Calu3 (cell line): ENCODE measurements at regions not wholly inside any gene's neighbourhood (a gene's known extent, or its start where the extent isn't known, plus 50 kb on each side); places are given as distances from the start of the nearest gene placed in this dataset.

Experiments used
- BruUV-seq: library from RNA; stranded (reverse); fragments of 400-500 nt; replicated peaks from 2 replicates; lab custom pipeline; 2021; lab: Mats Ljungman, UMichigan
- CTCF ChIA-PET: fragments of 300-600 bp; sonication (Branson Sonifier 250); formaldehyde crosslinking; loops from one replicate; lab custom pipeline; 2022; ENCODE audit warnings: antibody characterized with exemption; lab: Charles Lee
- DNase-seq: peaks from one replicate; pipeline ENCODE4 v3.0.0; 2022
- H3K27ac Mint-ChIP-seq: one replicate; pipeline ENCODE4 v1.8.0; 2022; ENCODE audit warnings: mixed read lengths; ENCODE audit not compliant: unreplicated experiment
- H3K27me3 Mint-ChIP-seq: one replicate; pipeline ENCODE4 v1.8.0; 2022; ENCODE audit warnings: mixed read lengths; ENCODE audit not compliant: unreplicated experiment
- H3K36me3 Mint-ChIP-seq: one replicate; pipeline ENCODE4 v1.8.0; 2022; ENCODE audit warnings: mild to moderate bottlenecking, moderate library complexity, mixed read lengths; ENCODE audit not compliant: insufficient read depth, unreplicated experiment
- H3K4me1 Mint-ChIP-seq: one replicate; pipeline ENCODE4 v1.8.0; 2022; ENCODE audit warnings: mild to moderate bottlenecking, low read depth, mixed read lengths; ENCODE audit not compliant: unreplicated experiment
- H3K4me3 Mint-ChIP-seq: one replicate; pipeline ENCODE4 v1.8.0; 2022; ENCODE audit warnings: mild to moderate bottlenecking, low read depth, moderate library complexity, mixed read lengths; ENCODE audit not compliant: unreplicated experiment
- H3K9me3 Mint-ChIP-seq: one replicate; pipeline ENCODE4 v1.8.0; 2022; ENCODE audit warnings: low read depth, mixed read lengths; ENCODE audit not compliant: unreplicated experiment
- intact Hi-C: fragments of 100-400 bp; cut with micrococcal nuclease; formaldehyde crosslinking; loops from one replicate; pipeline ENCODE4 v1.10.0; 2022; ENCODE audit not compliant: unreplicated experiment
- TF ChIP-seq, protein P1 (sequence below): fragments of 200-600 bp; IDR thresholded peaks from one replicate; pipeline ENCODE4 v1.8.0; 2022; ENCODE audit warnings: antibody characterized with exemption; ENCODE audit not compliant: unreplicated experiment

DNA sequence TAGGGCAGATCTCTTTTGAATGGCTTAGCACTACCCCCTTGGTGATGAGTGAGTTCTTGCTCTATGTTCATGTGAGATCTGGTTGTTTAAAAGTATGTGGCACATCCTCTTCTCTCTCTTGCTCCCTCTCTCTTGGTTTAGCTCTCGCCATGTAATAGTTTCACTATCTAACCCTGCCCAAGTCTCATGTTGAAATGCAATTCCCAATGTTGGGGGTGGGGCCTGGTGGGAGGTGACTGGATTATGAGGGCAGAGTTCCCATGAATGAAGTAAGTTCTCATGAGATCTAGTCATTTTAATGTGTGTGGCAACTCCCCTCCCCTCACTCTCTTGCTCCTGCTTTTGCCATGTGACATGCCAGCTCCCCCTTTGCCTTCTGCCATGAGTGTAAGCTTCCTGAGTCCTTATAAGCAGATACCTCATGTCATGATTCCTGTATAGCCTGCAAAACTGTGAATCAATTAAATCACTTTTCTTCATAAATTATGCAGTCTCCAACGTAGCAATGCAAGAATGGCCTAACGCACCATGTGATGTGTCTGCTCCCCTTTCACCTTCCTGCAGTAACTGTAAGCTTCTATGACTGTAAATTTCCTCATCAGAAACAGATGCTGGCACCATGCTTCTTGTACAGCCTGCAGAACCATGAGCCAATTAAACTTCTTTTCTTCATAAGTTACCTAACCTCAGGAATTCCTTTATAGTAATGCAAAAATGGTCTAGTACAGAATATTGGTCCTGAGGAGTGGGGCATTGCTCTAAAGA is 74.8 kb upstream of the KCNH8 start:
- TF ChIP-seq, protein P1, sequence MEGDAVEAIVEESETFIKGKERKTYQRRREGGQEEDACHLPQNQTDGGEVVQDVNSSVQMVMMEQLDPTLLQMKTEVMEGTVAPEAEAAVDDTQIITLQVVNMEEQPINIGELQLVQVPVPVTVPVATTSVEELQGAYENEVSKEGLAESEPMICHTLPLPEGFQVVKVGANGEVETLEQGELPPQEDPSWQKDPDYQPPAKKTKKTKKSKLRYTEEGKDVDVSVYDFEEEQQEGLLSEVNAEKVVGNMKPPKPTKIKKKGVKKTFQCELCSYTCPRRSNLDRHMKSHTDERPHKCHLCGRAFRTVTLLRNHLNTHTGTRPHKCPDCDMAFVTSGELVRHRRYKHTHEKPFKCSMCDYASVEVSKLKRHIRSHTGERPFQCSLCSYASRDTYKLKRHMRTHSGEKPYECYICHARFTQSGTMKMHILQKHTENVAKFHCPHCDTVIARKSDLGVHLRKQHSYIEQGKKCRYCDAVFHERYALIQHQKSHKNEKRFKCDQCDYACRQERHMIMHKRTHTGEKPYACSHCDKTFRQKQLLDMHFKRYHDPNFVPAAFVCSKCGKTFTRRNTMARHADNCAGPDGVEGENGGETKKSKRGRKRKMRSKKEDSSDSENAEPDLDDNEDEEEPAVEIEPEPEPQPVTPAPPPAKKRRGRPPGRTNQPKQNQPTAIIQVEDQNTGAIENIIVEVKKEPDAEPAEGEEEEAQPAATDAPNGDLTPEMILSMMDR = no peak
- Mint-ChIP-seq H3K27ac (no peak overlapping the region), H3K9me3 (no peaks in the 10 kb centered on the region), H3K4me3 (no peak overlapping the region), H3K4me1 (no peaks in the 10 kb centered on the region), H3K27me3 (no peaks in the 10 kb centered on the region), H3K36me3 (no peaks in the 10 kb centered on the region)
- no peak for DNase-seq
- BruUV-seq = no TSS peak
- intact Hi-C loops = no loop called here
- CTCF ChIA-PET = no interaction called here

DNA sequence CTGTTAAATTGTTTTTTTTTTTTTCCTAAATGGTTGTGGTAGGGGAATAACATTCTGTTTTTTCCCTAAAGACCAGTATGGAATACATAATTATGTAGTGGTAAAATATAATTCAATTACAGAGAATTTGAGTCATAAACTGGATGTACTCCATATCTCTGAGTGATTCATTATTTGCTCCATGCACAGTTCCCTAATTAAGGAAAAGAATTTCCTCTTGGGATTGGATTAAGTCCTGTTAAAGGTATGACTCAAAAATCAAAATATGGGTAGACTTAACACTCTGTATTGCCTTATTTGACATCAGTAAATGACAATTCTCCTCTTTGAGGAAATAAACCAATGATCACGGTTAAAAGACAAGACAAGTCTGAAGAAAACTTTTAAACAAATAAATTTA is 78.0 kb upstream of the KCNH8 start:
- DNase-seq = no peak
- H3K36me3 Mint-ChIP-seq = no peaks in the 10 kb centered on the region
- intact Hi-C loops = no loop called here
- no peaks in the 10 kb centered on the region for H3K4me1 Mint-ChIP-seq
- no peaks in the 10 kb centered on the region for H3K27me3 Mint-ChIP-seq
- H3K27ac Mint-ChIP-seq = no peak overlapping the region
- no TSS peak for BruUV-seq
- no peak overlapping the region for H3K4me3 Mint-ChIP-seq
- no peaks in the 10 kb centered on the region for H3K9me3 Mint-ChIP-seq
- TF ChIP-seq, protein P1 = no peak
- CTCF ChIA-PET = no interaction called here

DNA sequence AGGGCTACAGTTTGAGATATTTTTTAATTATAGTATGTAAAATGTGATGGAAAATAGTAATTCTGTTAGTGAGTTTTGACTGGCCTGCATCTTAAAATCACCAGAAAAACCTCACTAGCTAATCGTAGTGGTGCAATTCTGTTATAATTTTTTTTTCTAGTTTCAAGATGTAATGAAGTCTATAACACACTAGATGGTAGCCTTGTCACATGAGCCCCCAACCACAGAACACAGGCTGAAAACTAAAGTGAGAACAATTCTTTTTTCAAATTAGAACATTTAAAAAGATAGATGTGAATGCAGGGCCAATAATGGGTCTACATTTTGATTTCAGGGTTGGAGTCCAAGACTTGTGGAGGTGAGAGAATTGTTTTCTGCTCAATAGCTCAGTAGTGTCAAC is 83.3 kb upstream of the KCNH8 start:
- no peak for DNase-seq

DNA sequence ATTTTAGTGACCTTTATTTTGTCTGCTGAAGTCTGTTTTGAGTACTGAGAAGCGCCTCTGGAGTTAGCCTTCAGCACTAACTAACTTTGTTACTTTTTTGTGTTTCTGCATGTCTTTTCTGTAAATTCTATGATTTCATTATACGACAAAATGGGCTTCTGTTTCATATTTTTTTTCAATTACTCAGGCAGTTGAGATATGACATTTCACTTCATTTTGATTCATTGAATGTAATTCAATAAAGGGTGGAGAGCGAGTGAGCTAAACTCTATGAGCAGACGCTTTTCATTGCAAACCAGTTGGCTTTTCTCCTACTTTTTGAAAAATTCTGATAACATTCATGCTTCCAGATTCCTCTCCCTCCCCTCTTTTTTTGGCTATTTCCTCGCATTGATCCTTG is 84.4 kb upstream of the KCNH8 start:
- peaks cover 8% of the 10 kb centered on the region for H3K4me1 Mint-ChIP-seq
- H3K27me3 Mint-ChIP-seq = no peaks in the 10 kb centered on the region
- CTCF ChIA-PET = interaction anchor here (0.5 kb wide), 1 partner anchor 625 kb away, joined by 3 read pairs; no protein-coding TSS in a partner anchor
- intact Hi-C loops = loop anchor here (2.0 to 5.0 kb wide), 3 partner anchors 187 to 479 kb away; no protein-coding TSS in a partner anchor
- H3K27ac Mint-ChIP-seq = no peak overlapping the region
- DNase-seq = no peak
- BruUV-seq = no TSS peak
- H3K9me3 Mint-ChIP-seq = no peaks in the 10 kb centered on the region
- no peak overlapping the region for H3K4me3 Mint-ChIP-seq
- TF ChIP-seq, protein P1 = no peak
- H3K36me3 Mint-ChIP-seq = no peaks in the 10 kb centered on the region

More for the DNA sequence above, 83.3 kb upstream of the KCNH8 start:
- TF ChIP-seq, protein P1 = no peak
- no TSS peak for BruUV-seq
- H3K36me3 Mint-ChIP-seq = no peaks in the 10 kb centered on the region
- H3K9me3 Mint-ChIP-seq = no peaks in the 10 kb centered on the region
- peaks cover 7% of the 10 kb centered on the region for H3K4me1 Mint-ChIP-seq
- no peaks in the 10 kb centered on the region for H3K27me3 Mint-ChIP-seq
- CTCF ChIA-PET = interaction anchor here (0.7 to 1.3 kb wide), 4 partner anchors 284 to 836 kb away, joined by 3 to 4 read pairs (median 4); no protein-coding TSS in a partner anchor
- intact Hi-C loops = loop anchor here (1.0 to 5.0 kb wide), 4 partner anchors 82 to 801 kb away; partner anchors contain the start of gene KCNH8
- H3K4me3 Mint-ChIP-seq = no peak overlapping the region
- H3K27ac Mint-ChIP-seq = no peak overlapping the region
